VCaP (cell line): ENCODE measurements at regions not wholly inside any gene's neighbourhood (a gene's known extent, or its start where the extent isn't known, plus 50 kb on each side); places are given as distances from the start of the nearest gene placed in this dataset.

Experiments used
- H3K27ac ChIP-seq: fragments of 450-650 bp; 2 replicates; pipeline ENCODE4 v1.5.1; 2017
- TF ChIP-seq, protein P1 (sequence below): fragments of 450-650 bp; conservative IDR thresholded peaks from 2 replicates; pipeline ENCODE4 v1.5.1; 2017; ENCODE audit warnings: mild to moderate bottlenecking, moderate library complexity

DNA sequence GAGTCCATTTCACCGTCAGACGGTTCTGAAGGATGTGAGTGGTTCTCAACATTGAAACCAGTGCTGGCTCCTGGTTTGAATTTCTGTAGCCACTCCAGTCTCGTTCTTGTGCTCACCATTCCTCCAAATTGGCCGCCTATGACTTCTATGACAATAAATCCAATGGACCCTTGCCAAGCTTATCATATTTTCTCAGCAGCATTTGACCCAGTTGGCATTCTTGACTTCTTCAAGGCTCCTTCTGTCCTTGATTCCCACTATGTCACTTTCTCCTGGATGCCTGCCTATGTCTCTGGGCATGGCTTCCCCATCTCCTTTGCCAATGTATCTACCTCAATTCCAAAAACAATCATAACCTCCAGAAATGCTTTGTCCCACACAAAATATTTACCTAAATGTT is 756.0 kb upstream of the NRSN1 start:
- TF ChIP-seq, protein P1, sequence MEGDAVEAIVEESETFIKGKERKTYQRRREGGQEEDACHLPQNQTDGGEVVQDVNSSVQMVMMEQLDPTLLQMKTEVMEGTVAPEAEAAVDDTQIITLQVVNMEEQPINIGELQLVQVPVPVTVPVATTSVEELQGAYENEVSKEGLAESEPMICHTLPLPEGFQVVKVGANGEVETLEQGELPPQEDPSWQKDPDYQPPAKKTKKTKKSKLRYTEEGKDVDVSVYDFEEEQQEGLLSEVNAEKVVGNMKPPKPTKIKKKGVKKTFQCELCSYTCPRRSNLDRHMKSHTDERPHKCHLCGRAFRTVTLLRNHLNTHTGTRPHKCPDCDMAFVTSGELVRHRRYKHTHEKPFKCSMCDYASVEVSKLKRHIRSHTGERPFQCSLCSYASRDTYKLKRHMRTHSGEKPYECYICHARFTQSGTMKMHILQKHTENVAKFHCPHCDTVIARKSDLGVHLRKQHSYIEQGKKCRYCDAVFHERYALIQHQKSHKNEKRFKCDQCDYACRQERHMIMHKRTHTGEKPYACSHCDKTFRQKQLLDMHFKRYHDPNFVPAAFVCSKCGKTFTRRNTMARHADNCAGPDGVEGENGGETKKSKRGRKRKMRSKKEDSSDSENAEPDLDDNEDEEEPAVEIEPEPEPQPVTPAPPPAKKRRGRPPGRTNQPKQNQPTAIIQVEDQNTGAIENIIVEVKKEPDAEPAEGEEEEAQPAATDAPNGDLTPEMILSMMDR: no peak
- H3K27ac ChIP-seq: no peak overlapping the region

DNA sequence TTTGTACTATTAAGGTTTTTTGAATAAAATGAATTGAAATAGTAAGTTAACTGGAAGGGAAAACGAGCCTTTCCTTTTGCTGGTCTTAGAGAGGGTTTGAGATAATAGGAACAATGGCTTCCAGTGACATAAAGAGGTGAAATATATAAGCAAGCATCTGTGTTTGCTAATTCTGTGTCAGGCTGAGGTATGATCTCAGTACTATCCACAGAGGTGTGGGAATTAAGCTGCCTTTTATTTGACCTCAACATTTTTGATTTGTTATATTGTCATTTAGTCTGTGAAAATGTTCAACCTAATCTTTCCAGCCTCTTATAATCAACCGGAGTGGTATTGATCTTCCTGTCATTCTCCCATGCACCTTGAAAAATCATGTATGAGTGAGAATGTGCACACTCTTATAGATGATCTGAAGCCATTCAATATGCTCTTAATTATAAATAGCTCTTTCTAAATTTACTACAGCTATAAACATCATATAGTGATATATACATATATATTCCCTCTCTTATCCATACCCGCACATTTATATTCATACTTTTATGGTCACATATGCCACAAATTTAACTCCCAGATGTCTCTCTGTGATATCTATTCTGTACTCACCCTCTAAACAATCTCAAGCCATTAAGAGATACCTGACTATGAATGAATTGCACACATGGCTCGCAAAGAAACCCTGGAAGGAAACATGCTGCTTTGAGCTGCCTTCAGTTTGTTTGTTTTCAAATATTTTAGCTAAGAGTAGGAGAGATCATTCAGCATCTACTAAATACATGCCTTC is 754.7 kb upstream of the NRSN1 start:
- TF ChIP-seq, protein P1: no peak
- no peak overlapping the region for H3K27ac ChIP-seq

DNA sequence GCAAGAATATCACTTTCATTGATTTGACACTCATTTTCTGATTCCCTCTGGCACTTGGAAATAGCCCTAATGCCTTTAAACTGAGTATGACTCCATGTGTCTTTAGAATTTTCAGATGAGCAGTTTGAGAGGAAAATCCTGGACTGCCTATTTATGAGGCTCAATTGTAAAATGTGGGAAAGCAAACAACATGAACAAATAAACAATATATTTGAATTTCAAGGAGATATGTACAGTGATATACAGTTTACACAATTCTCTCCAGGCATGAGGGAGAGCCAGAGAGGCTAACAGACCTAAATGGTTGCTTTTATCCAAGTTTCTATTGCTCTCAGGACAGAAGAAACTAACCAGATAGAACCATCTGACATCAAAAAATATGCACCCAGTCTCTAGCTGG is 748.2 kb upstream of the NRSN1 start:
- peak overlapping the region; percentile 53 for H3K27ac ChIP-seq
- TF ChIP-seq, protein P1: no peak

- TF ChIP-seq, protein P1: no peak
Measured at GRCh38 chr6:23380465-23380864, 745.5 kb upstream of the NRSN1 start.

DNA sequence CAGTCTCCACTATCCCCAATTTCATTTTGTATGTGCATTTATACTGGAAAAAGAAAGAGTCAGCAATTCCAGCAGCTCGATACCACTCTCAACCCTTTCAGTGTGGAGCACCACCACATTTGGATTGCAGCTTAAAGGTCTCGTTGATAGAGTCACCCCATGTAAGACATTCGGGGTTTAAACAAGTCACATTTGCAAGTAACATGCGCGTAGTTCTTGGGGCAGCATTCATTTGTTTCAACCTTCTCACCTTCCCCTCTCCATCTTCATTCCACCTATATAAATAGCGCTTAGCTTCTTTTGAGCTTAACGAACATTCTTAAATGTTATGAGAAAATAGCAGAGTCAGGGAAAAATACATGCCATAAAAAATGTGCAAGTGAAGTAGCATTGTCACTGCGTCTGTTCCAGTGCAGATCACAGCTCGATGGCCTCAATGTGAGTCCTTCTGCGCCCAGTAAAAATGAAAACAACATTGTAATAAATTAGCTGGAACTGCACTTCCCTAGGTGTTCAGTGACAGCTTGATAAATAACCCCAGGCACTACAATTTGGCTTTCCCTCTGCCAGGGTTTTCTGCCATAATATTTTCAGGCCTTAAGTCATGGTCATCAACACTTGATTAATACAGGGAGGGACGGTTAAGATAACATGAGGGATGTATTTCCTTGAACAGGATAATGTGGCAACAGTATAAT is 737.8 kb upstream of the NRSN1 start:
- TF ChIP-seq, protein P1: no peak
- no peak overlapping the region for H3K27ac ChIP-seq

More at GRCh38 chr6:23380465-23380864, 745.5 kb upstream of the NRSN1 start:
- H3K27ac ChIP-seq: no peak overlapping the region

GRCh38 chr6:23389386-23389785 is 736.6 kb upstream of the NRSN1 start:
- TF ChIP-seq, protein P1: no peak
- no peak overlapping the region for H3K27ac ChIP-seq

DNA sequence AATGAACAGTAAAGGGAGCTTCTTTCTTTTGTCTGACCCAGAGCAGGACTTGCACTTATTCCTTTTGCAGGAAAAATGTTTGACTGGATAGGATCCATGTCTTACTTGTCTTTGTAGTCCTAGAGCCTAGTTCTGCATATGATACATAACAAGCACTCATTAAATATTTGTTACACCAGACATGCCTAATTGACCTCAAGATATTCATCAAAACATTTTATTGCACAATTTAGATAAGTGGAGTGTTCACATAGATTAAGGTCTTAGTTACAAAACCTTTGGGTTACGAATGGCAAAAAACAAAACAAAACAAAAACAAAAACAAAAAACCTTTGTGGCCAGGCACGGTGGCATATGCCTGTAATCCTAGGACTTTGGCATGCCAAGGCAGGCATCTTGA is 735.8 kb upstream of the NRSN1 start:
- TF ChIP-seq, protein P1: no peak
- H3K27ac ChIP-seq: no peak overlapping the region
